Keratinocyte (primary cell): ENCODE measurements at regions not wholly inside any gene's neighbourhood (a gene's known extent, or its start where the extent isn't known, plus 50 kb on each side); places are given as distances from the start of the nearest gene placed in this dataset.

ENCODE experiments used
- DNase-seq: peaks from one replicate; pipeline ENCODE4 v3.0.0-alpha.2; 2011; ENCODE audit warnings: low read depth, missing footprints, low spot score
- FAIRE-seq: peaks from 2 replicates; lab custom pipeline; 2011; peaks lifted over from hg19 to GRCh38; lab: Jason Lieb, UNC
- H2AFZ ChIP-seq: 2 replicates; pipeline ENCODE4 v1.6.0; 2012; ENCODE audit warnings: low read length, control low read depth, inconsistent platforms; ENCODE audit not compliant: control insufficient read depth
- H3K27ac ChIP-seq: 2 replicates; pipeline ENCODE4 v1.5.1; 2011; ENCODE audit warnings: low read length; ENCODE audit not compliant: control insufficient read depth, insufficient read depth
- H3K27me3 ChIP-seq: 3 replicates; pipeline ENCODE4 v1.6.0; 2011; ENCODE audit warnings: low read length; ENCODE audit not compliant: control insufficient read depth, insufficient read depth; ENCODE audit errors: extremely low read depth
- H3K36me3 ChIP-seq, 2 experiments: 2 replicates in 1 of 2; 3 replicates in 1 of 2; pipeline ENCODE4 v1.5.1; 2011; ENCODE audit warnings: low read length in 2 of 2, mild to moderate bottlenecking in 1 of 2; ENCODE audit not compliant: control insufficient read depth in 2 of 2, insufficient read depth in 2 of 2; ENCODE audit errors: extremely low read depth in 1 of 2
- H3K4me1 ChIP-seq: 3 replicates; pipeline ENCODE4 v1.5.1; 2011; ENCODE audit warnings: low read length; ENCODE audit not compliant: control insufficient read depth, insufficient read depth; ENCODE audit errors: extremely low read depth
- H3K4me2 ChIP-seq: 3 replicates; pipeline ENCODE4 v1.6.0; 2011; ENCODE audit warnings: low read depth, low read length; ENCODE audit not compliant: control insufficient read depth, insufficient read depth; ENCODE audit errors: extremely low read depth
- H3K4me3 ChIP-seq, 3 experiments: fragments of 200-600 bp in 1 of 3; sonication (generic) in 1 of 3; 2 replicates in 2 of 3; 3 replicates in 1 of 3; pipeline ENCODE4 v1.5.1; 2011 to 2016; ENCODE audit warnings: low read length in 3 of 3, mild to moderate bottlenecking in 3 of 3, control low read depth in 2 of 3, inconsistent platforms in 1 of 3, low read depth in 1 of 3, mixed read lengths in 1 of 3, mixed run types in 1 of 3, moderate library complexity in 1 of 3; ENCODE audit not compliant: control insufficient read depth in 2 of 3, insufficient read depth in 2 of 3; ENCODE audit errors: extremely low read depth in 1 of 3
- H3K79me2 ChIP-seq: 2 replicates; pipeline ENCODE4 v1.6.0; 2012; ENCODE audit warnings: low read length; ENCODE audit not compliant: control insufficient read depth, insufficient read depth
- H3K9ac ChIP-seq: 3 replicates; pipeline ENCODE4 v1.6.0; 2011; ENCODE audit warnings: low read length; ENCODE audit not compliant: control insufficient read depth, insufficient read depth; ENCODE audit errors: extremely low read depth
- H3K9me1 ChIP-seq: 3 replicates; pipeline ENCODE4 v1.6.0; 2011; ENCODE audit warnings: low read length; ENCODE audit not compliant: control insufficient read depth, insufficient read depth; ENCODE audit errors: extremely low read depth
- H3K9me3 ChIP-seq: 2 replicates; pipeline ENCODE4 v1.5.1; 2012; ENCODE audit warnings: low read depth, low read length; ENCODE audit not compliant: control insufficient read depth
- H4K20me1 ChIP-seq: 3 replicates; pipeline ENCODE4 v1.6.0; 2011; ENCODE audit warnings: low read length; ENCODE audit not compliant: control insufficient read depth, insufficient read depth; ENCODE audit errors: extremely low read depth
- CTCF ChIP-seq, 3 experiments: IDR thresholded peaks in 1 of 3; conservative IDR thresholded peaks in 1 of 3; optimal IDR thresholded peaks in 1 of 3; 2 replicates in 2 of 3; 3 replicates in 1 of 3; pipeline versions ENCODE3 to v1.5.1; 2011; ENCODE audit warnings: low read length in 3 of 3, mild to moderate bottlenecking in 3 of 3, moderate library complexity in 2 of 3, control low read depth in 1 of 3, inconsistent platforms in 1 of 3; ENCODE audit not compliant: insufficient read depth in 2 of 3; ENCODE audit errors: extremely low read depth in 1 of 3
- EZH2 ChIP-seq: IDR thresholded peaks from one replicate; pipeline ENCODE4 v1.6.1; 2012; ENCODE audit warnings: inconsistent platforms, mild to moderate bottlenecking, low read length, moderate library complexity
- dilution Hi-C: fragments of 300-500 bp; cut with MboI; formaldehyde crosslinking; loops from one replicate; pipeline ENCODE4 v1.7.0; 2020; ENCODE audit warnings: low sequenced_read_pairs; ENCODE audit not compliant: extremely low pct_ligation_motif_present

- no peak overlapping the region for H3K4me3 ChIP-seq
- H3K9me1 ChIP-seq, result no peaks in the 10 kb centered on the region
- no peak overlapping the region for H3K9ac ChIP-seq
- no peak for DNase-seq
- no peaks in the 10 kb centered on the region for H3K9me3 ChIP-seq
- no peaks in the 10 kb centered on the region for H3K36me3 ChIP-seq
- H3K27me3 ChIP-seq, result no peaks in the 10 kb centered on the region
- H3K27ac ChIP-seq, result no peak overlapping the region
- FAIRE-seq, result no peak
- TF ChIP-seq EZH2, result no peak
- TF ChIP-seq CTCF (optimal IDR thresholded peaks at IDR 0.05 in 1 of 3, IDR thresholded peaks at IDR 0.05 in 1 of 3, conservative IDR thresholded peaks at IDR 0.05 in 1 of 3; ENCODE audit: extremely low read depth in 1 of 3, insufficient read depth in 2 of 3, low read length in 3 of 3), result no peak
- no peaks in the 10 kb centered on the region for H3K4me1 ChIP-seq
- no peaks in the 10 kb centered on the region for H3K79me2 ChIP-seq
- dilution Hi-C loops, result no loop called here
- no peak overlapping the region for H3K4me2 ChIP-seq
- no peak overlapping the region for H2AFZ ChIP-seq
- H4K20me1 ChIP-seq, result no peaks in the 10 kb centered on the region
Measured at GRCh38 chr5:115686738-115687074, 60.9 kb upstream of the TMED7 start.

- Histone ChIP-seq H3K79me2 (no peaks in the 10 kb centered on the region), H3K27ac (no peak overlapping the region), H3K4me1 (no peaks in the 10 kb centered on the region), H3K9me1 (no peaks in the 10 kb centered on the region), H3K27me3 (no peaks in the 10 kb centered on the region), H3K4me2 (no peak overlapping the region), H3K36me3 (no peaks in the 10 kb centered on the region), H4K20me1 (no peaks in the 10 kb centered on the region), H3K9ac (no peak overlapping the region), H3K4me3 (no peak overlapping the region), H3K9me3 (no peaks in the 10 kb centered on the region), H2AFZ (no peak overlapping the region)
- no peak for TF ChIP-seq EZH2
- TF ChIP-seq CTCF (optimal IDR thresholded peaks at IDR 0.05 in 1 of 3, IDR thresholded peaks at IDR 0.05 in 1 of 3, conservative IDR thresholded peaks at IDR 0.05 in 1 of 3; ENCODE audit: extremely low read depth in 1 of 3, insufficient read depth in 2 of 3, low read length in 3 of 3), result no peak
- FAIRE-seq, result no peak
- dilution Hi-C loops, result no loop called here
- DNase-seq, result no peak
Measured at GRCh38 chr5:115686051-115686737, 60.4 kb upstream of the TMED7 start.
